Peyer's patch (tissue), 4 donors: ENCODE measurements at regions not wholly inside any gene's neighbourhood (a gene's known extent, or its start where the extent isn't known, plus 50 kb on each side); places are given as distances from the start of the nearest gene placed in this dataset.

Experiments used
- DNase-seq, 3 donors: peaks; one replicate each; pipeline ENCODE4 v3.0.0-alpha.2; 2017 to 2019
- H3K27ac ChIP-seq, 4 donors: fragments of 200-600 bp; sonication (generic); one replicate each; pipeline ENCODE4 v1.5.1; 2016 to 2019
- H3K27me3 ChIP-seq, 2 donors: fragments of 200-600 bp; sonication (generic); one replicate each; pipeline ENCODE4 v1.5.1; 2019
- H3K36me3 ChIP-seq, 3 donors: fragments of 200-600 bp; sonication (generic); one replicate each; pipeline ENCODE4 v1.5.1; 2016 to 2019
- H3K4me1 ChIP-seq, 4 donors: fragments of 200-600 bp; sonication (generic); one replicate each; pipeline ENCODE4 v1.5.1; 2016 to 2019
- H3K4me3 ChIP-seq, 4 donors: fragments of 200-600 bp; sonication (generic); 1 replicate in 3 of 4; 2 replicates in 1 of 4; pipeline ENCODE4 v1.5.1; 2016 to 2019; ENCODE audit warnings: mild to moderate bottlenecking in 1 of 4
- H3K9me3 ChIP-seq, 4 donors: fragments of 200-600 bp; sonication (generic); one replicate each; pipeline ENCODE4 v1.5.1; 2016 to 2019; ENCODE audit warnings: mild to moderate bottlenecking in 1 of 4
- CTCF ChIP-seq, 6 experiments: fragments of 450-650 bp in 4 of 6; fragments of 200-600 bp in 2 of 6; sonication (generic) in 1 of 6; IDR thresholded peaks; one replicate each; pipeline ENCODE4 v1.5.1; 2017 to 2019; ENCODE audit warnings: antibody characterized with exemption in 6 of 6, mild to moderate bottlenecking in 3 of 6, moderate library complexity in 1 of 6
- POLR2A ChIP-seq, 2 donors: fragments of 450-650 bp; IDR thresholded peaks; one replicate each; pipeline ENCODE4 v1.5.1; 2017; ENCODE audit warnings: antibody characterized with exemption in 2 of 2, mild to moderate bottlenecking in 2 of 2, moderate library complexity in 2 of 2

- DNase-seq, result no peak
Observed at GRCh38 chr4:96593422-96593821, 753.5 kb downstream of the PDHA2 start.

GRCh38 chr4:96598465-96598864 lies 758.6 kb downstream of the PDHA2 start:
- Histone ChIP-seq H3K27me3 (no peaks in the 10 kb centered on the region), H3K4me1 (no peaks in the 10 kb centered on the region), H3K36me3 (no peaks in the 10 kb centered on the region), H3K27ac (no peak overlapping the region), H3K9me3 (no peaks in the 10 kb centered on the region), H3K4me3 (no peak overlapping the region)
- no peak for TF ChIP-seq CTCF (IDR thresholded peaks at IDR 0.05)
- TF ChIP-seq POLR2A (IDR thresholded peaks at IDR 0.05), result no peak
- no peak for DNase-seq

More at GRCh38 chr4:96593422-96593821, 753.5 kb downstream of the PDHA2 start:
- no peak overlapping the region for H3K4me3 ChIP-seq
- TF ChIP-seq POLR2A (IDR thresholded peaks at IDR 0.05) (no peak), CTCF (IDR thresholded peaks at IDR 0.05) (no peak)
- H3K27me3 ChIP-seq, result no peaks in the 10 kb centered on the region
- H3K9me3 ChIP-seq, result no peaks in the 10 kb centered on the region
- no peaks in the 10 kb centered on the region for H3K36me3 ChIP-seq
- no peaks in the 10 kb centered on the region for H3K4me1 ChIP-seq
- no peak overlapping the region for H3K27ac ChIP-seq

- no peaks in the 10 kb centered on the region for H3K9me3 ChIP-seq
- no peaks in the 10 kb centered on the region for H3K4me1 ChIP-seq
- DNase-seq, result no peak
- TF ChIP-seq POLR2A (IDR thresholded peaks at IDR 0.05), result no peak
- no peak for TF ChIP-seq CTCF (IDR thresholded peaks at IDR 0.05)
- no peak overlapping the region for H3K27ac ChIP-seq
- no peak overlapping the region for H3K4me3 ChIP-seq
- H3K27me3 ChIP-seq, result no peaks in the 10 kb centered on the region
- H3K36me3 ChIP-seq, result no peaks in the 10 kb centered on the region
Observed at GRCh38 chr4:96599752-96600151, 759.9 kb downstream of the PDHA2 start.

- TF ChIP-seq POLR2A (IDR thresholded peaks at IDR 0.05) (no peak), CTCF (IDR thresholded peaks at IDR 0.05) (no peak)
- Histone ChIP-seq H3K4me3 (no peak overlapping the region), H3K36me3 (no peaks in the 10 kb centered on the region), H3K27me3 (no peaks in the 10 kb centered on the region), H3K27ac (no peak overlapping the region), H3K9me3 (no peaks in the 10 kb centered on the region), H3K4me1 (no peaks in the 10 kb centered on the region)
- DNase-seq, result no peak
Observed at GRCh38 chr4:96602661-96603060, 762.8 kb downstream of the PDHA2 start.

- TF ChIP-seq POLR2A (IDR thresholded peaks at IDR 0.05) (no peak), CTCF (IDR thresholded peaks at IDR 0.05) (no peak)
- Histone ChIP-seq H3K9me3 (no peaks in the 10 kb centered on the region), H3K4me3 (no peak overlapping the region), H3K27me3 (no peaks in the 10 kb centered on the region), H3K36me3 (no peaks in the 10 kb centered on the region), H3K4me1 (no peaks in the 10 kb centered on the region), H3K27ac (no peak overlapping the region)
- DNase-seq, result no peak
Observed at GRCh38 chr4:96603641-96604040, 763.7 kb downstream of the PDHA2 start.

GRCh38 chr4:96606451-96606850 lies 766.6 kb downstream of the PDHA2 start:
- Histone ChIP-seq H3K36me3 (no peaks in the 10 kb centered on the region), H3K27ac (no peak overlapping the region), H3K27me3 (no peaks in the 10 kb centered on the region), H3K9me3 (no peaks in the 10 kb centered on the region), H3K4me3 (no peak overlapping the region), H3K4me1 (no peaks in the 10 kb centered on the region)
- no peak for DNase-seq
- no peak for TF ChIP-seq POLR2A (IDR thresholded peaks at IDR 0.05)
- TF ChIP-seq CTCF (IDR thresholded peaks at IDR 0.05), result no peak
